Liver (tissue), 3 donors: ENCODE measurements at regions not wholly inside any gene's neighbourhood (a gene's known extent, or its start where the extent isn't known, plus 50 kb on each side); places are given as distances from the start of the nearest gene placed in this dataset.

Experiments used
- EGR1 ChIP-seq, 2 donors: IDR thresholded peaks; 2 replicates each; pipeline ENCODE4 v1.6.1; 2016 to 2018; ENCODE audit warnings: antibody characterized with exemption in 2 of 2, low read depth in 2 of 2
- FOXA1 ChIP-seq: IDR thresholded peaks from 2 replicates; pipeline ENCODE4 v1.6.1; 2016; ENCODE audit warnings: antibody characterized with exemption
- GABPA ChIP-seq, 2 donors: IDR thresholded peaks in 1 of 2; conservative IDR thresholded peaks in 1 of 2; 2 replicates each; pipeline ENCODE4 v1.6.1; 2016; ENCODE audit warnings: antibody characterized with exemption in 2 of 2, mild to moderate bottlenecking in 1 of 2, moderate library complexity in 1 of 2
- HNF4A ChIP-seq, 2 donors: conservative IDR thresholded peaks; 2 replicates each; pipeline ENCODE4 v1.6.1; 2016; ENCODE audit warnings: antibody characterized with exemption in 2 of 2, mild to moderate bottlenecking in 2 of 2
- JUND ChIP-seq, 2 donors: IDR thresholded peaks; 2 replicates each; pipeline ENCODE4 v1.6.1; 2016; ENCODE audit warnings: antibody characterized with exemption in 2 of 2
- NR2F2 ChIP-seq: IDR thresholded peaks from 2 replicates; pipeline ENCODE4 v1.6.1; 2016; ENCODE audit warnings: antibody characterized with exemption
- RAD21 ChIP-seq, 2 donors: IDR thresholded peaks; 2 replicates each; pipeline ENCODE4 v1.6.1; 2016; ENCODE audit warnings: antibody characterized with exemption in 2 of 2, mild to moderate bottlenecking in 2 of 2
- RXRA ChIP-seq, 2 donors: IDR thresholded peaks; 2 replicates each; pipeline ENCODE4 v1.6.1; 2017 to 2018; ENCODE audit warnings: antibody characterized with exemption in 2 of 2, mild to moderate bottlenecking in 1 of 2
- SP1 ChIP-seq: IDR thresholded peaks from 2 replicates; pipeline ENCODE4 v1.6.1; 2018; ENCODE audit warnings: antibody characterized with exemption, mild to moderate bottlenecking
- YY1 ChIP-seq: IDR thresholded peaks from 2 replicates; pipeline ENCODE4 v1.6.1; 2016; ENCODE audit warnings: antibody characterized with exemption, mild to moderate bottlenecking
- TF ChIP-seq, protein P1 (sequence below): fragments of 150-350 bp; IDR thresholded peaks from 2 replicates; pipeline ENCODE4 v1.5.1; 2017; ENCODE audit warnings: improper control_type of control experiment, low read depth, low read length; ENCODE audit not compliant: missing input control
- TF ChIP-seq, protein P2 (sequence below): IDR thresholded peaks from 2 replicates; pipeline ENCODE4 v1.6.1; 2016; ENCODE audit warnings: antibody characterized with exemption, mild to moderate bottlenecking
- TF ChIP-seq, protein P3 (sequence below): IDR thresholded peaks from 2 replicates; pipeline ENCODE4 v1.6.1; 2016; ENCODE audit warnings: antibody characterized with exemption
- TF ChIP-seq, protein P4 (sequence below): IDR thresholded peaks from 2 replicates; pipeline ENCODE4 v1.6.1; 2016; ENCODE audit warnings: antibody characterized with exemption
- donor health status: healthy.
- donor health status: healthy.

DNA sequence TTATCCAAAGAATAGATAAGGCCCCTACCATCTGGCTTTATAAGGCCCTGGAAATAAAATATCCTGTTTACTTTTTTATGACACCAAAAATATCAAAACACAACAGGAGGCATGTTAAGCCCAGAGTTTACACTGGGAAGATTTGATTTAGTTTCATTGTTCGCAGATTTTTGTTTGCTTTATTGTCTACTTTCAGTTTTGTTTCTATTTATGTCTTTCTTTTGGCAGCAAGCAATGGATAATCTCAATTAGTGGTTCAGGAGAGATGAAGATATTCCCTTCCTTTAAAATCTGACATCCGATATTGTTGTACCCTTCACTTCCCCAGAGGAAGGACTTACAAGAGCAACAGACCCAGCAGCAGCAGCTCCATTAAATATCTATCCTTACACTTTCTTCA is 249.4 kb upstream of the ARPP21 start:
- TF ChIP-seq, protein P1, sequence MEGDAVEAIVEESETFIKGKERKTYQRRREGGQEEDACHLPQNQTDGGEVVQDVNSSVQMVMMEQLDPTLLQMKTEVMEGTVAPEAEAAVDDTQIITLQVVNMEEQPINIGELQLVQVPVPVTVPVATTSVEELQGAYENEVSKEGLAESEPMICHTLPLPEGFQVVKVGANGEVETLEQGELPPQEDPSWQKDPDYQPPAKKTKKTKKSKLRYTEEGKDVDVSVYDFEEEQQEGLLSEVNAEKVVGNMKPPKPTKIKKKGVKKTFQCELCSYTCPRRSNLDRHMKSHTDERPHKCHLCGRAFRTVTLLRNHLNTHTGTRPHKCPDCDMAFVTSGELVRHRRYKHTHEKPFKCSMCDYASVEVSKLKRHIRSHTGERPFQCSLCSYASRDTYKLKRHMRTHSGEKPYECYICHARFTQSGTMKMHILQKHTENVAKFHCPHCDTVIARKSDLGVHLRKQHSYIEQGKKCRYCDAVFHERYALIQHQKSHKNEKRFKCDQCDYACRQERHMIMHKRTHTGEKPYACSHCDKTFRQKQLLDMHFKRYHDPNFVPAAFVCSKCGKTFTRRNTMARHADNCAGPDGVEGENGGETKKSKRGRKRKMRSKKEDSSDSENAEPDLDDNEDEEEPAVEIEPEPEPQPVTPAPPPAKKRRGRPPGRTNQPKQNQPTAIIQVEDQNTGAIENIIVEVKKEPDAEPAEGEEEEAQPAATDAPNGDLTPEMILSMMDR, result no peak
- TF ChIP-seq JUND (IDR thresholded peaks at IDR 0.05) (no peak), RXRA (IDR thresholded peaks at IDR 0.05) (no peak), RAD21 (IDR thresholded peaks at IDR 0.05) (no peak), EGR1 (IDR thresholded peaks at IDR 0.05; ENCODE audit: low read depth in 2 of 2) (no peak), YY1 (no peak), FOXA1 (no peak), HNF4A (conservative IDR thresholded peaks at IDR 0.05) (no peak), NR2F2 (no peak), SP1 (no peak), GABPA (IDR thresholded peaks at IDR 0.05 in 1 of 2, conservative IDR thresholded peaks at IDR 0.05 in 1 of 2) (no peak)
- TF ChIP-seq, protein P2, sequence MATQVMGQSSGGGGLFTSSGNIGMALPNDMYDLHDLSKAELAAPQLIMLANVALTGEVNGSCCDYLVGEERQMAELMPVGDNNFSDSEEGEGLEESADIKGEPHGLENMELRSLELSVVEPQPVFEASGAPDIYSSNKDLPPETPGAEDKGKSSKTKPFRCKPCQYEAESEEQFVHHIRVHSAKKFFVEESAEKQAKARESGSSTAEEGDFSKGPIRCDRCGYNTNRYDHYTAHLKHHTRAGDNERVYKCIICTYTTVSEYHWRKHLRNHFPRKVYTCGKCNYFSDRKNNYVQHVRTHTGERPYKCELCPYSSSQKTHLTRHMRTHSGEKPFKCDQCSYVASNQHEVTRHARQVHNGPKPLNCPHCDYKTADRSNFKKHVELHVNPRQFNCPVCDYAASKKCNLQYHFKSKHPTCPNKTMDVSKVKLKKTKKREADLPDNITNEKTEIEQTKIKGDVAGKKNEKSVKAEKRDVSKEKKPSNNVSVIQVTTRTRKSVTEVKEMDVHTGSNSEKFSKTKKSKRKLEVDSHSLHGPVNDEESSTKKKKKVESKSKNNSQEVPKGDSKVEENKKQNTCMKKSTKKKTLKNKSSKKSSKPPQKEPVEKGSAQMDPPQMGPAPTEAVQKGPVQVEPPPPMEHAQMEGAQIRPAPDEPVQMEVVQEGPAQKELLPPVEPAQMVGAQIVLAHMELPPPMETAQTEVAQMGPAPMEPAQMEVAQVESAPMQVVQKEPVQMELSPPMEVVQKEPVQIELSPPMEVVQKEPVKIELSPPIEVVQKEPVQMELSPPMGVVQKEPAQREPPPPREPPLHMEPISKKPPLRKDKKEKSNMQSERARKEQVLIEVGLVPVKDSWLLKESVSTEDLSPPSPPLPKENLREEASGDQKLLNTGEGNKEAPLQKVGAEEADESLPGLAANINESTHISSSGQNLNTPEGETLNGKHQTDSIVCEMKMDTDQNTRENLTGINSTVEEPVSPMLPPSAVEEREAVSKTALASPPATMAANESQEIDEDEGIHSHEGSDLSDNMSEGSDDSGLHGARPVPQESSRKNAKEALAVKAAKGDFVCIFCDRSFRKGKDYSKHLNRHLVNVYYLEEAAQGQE, result no peak
- TF ChIP-seq, protein P3, sequence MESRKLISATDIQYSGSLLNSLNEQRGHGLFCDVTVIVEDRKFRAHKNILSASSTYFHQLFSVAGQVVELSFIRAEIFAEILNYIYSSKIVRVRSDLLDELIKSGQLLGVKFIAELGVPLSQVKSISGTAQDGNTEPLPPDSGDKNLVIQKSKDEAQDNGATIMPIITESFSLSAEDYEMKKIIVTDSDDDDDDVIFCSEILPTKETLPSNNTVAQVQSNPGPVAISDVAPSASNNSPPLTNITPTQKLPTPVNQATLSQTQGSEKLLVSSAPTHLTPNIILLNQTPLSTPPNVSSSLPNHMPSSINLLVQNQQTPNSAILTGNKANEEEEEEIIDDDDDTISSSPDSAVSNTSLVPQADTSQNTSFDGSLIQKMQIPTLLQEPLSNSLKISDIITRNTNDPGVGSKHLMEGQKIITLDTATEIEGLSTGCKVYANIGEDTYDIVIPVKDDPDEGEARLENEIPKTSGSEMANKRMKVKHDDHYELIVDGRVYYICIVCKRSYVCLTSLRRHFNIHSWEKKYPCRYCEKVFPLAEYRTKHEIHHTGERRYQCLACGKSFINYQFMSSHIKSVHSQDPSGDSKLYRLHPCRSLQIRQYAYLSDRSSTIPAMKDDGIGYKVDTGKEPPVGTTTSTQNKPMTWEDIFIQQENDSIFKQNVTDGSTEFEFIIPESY, result no peak
- TF ChIP-seq, protein P4, sequence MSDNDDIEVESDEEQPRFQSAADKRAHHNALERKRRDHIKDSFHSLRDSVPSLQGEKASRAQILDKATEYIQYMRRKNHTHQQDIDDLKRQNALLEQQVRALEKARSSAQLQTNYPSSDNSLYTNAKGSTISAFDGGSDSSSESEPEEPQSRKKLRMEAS, result no peak
